Testis (tissue), 2 donors: ENCODE measurements at regions not wholly inside any gene's neighbourhood (a gene's known extent, or its start where the extent isn't known, plus 50 kb on each side); places are given as distances from the start of the nearest gene placed in this dataset.

Experiments used
- POLR2A ChIP-seq: fragments of 450-650 bp; IDR thresholded peaks from one replicate; pipeline ENCODE4 v1.6.1; 2017; ENCODE audit warnings: antibody characterized with exemption, mild to moderate bottlenecking, moderate library complexity
- TF ChIP-seq, protein P1 (sequence below), 3 experiments: fragments of 450-650 bp in 2 of 3; fragments of 200-600 bp in 1 of 3; sonication (generic) in 1 of 3; IDR thresholded peaks; one replicate each; pipeline ENCODE4 v1.5.1; 2016 to 2019; ENCODE audit warnings: antibody characterized with exemption in 3 of 3, mild to moderate bottlenecking in 2 of 3, moderate library complexity in 1 of 3

DNA sequence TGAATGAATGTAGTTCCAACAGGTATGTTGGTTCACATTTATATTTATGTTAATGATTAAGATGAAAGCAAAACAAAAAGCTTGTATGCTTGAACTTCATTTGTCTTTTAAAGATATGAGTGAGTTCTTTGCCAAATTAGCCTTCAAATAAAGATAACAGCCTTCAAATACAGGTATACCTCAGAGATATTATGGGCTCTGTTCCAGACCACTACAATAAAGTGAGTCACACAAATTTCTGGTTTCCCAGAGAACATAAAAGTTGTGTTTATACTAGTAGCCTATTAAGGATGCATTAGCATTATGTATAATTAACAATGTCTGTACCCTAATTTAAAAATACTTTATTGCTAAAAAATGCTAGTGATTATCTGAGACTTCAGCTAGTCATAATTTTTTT is 245.3 kb upstream of the MAN1A1 start:
- TF ChIP-seq, protein P1, sequence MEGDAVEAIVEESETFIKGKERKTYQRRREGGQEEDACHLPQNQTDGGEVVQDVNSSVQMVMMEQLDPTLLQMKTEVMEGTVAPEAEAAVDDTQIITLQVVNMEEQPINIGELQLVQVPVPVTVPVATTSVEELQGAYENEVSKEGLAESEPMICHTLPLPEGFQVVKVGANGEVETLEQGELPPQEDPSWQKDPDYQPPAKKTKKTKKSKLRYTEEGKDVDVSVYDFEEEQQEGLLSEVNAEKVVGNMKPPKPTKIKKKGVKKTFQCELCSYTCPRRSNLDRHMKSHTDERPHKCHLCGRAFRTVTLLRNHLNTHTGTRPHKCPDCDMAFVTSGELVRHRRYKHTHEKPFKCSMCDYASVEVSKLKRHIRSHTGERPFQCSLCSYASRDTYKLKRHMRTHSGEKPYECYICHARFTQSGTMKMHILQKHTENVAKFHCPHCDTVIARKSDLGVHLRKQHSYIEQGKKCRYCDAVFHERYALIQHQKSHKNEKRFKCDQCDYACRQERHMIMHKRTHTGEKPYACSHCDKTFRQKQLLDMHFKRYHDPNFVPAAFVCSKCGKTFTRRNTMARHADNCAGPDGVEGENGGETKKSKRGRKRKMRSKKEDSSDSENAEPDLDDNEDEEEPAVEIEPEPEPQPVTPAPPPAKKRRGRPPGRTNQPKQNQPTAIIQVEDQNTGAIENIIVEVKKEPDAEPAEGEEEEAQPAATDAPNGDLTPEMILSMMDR (IDR thresholded peaks at IDR 0.05) = no peak
- TF ChIP-seq POLR2A = no peak
